ENCODE measurements at regions not wholly inside any gene's neighbourhood (a gene's known extent, or its start where the extent isn't known, plus 50 kb on each side); places are given as distances from the start of the nearest gene placed in this dataset.
"Not testable (repeated sequence)": the region's sequence is repeated elsewhere in the genome, so short reads cannot be mapped to it uniquely, and the experiment has no call there.

GRCh38 chr7:140283472-140283871, 106.7 kb upstream of the KDM7A start:
- H3K36me3 Mint-ChIP-seq (ENCODE audit: low read depth): no peaks in the 10 kb centered on the region
- no peak overlapping the region for H3K27ac Mint-ChIP-seq
- ATAC-seq (replicated peaks): no peak
- no peaks in the 10 kb centered on the region for H3K27me3 Mint-ChIP-seq
- no peak overlapping the region for H3K4me3 Mint-ChIP-seq
- H3K4me1 Mint-ChIP-seq: no peaks in the 10 kb centered on the region
- no peaks in the 10 kb centered on the region for H3K9me3 Mint-ChIP-seq

GRCh38 chr7:140281960-140282359, 105.2 kb upstream of the KDM7A start:
- Mint-ChIP-seq H3K9me3 (no peaks in the 10 kb centered on the region), H3K4me1 (no peaks in the 10 kb centered on the region), H3K27ac (no peak overlapping the region), H3K36me3 (ENCODE audit: low read depth) (no peaks in the 10 kb centered on the region), H3K27me3 (no peaks in the 10 kb centered on the region), H3K4me3 (no peak overlapping the region)
- ATAC-seq (replicated peaks): no peak

GRCh38 chr7:140281255-140281654, 104.5 kb upstream of the KDM7A start:
- no peak for ATAC-seq (replicated peaks)
- Mint-ChIP-seq H3K27me3 (no peaks in the 10 kb centered on the region), H3K27ac (no peak overlapping the region), H3K36me3 (ENCODE audit: low read depth) (no peaks in the 10 kb centered on the region), H3K4me1 (no peaks in the 10 kb centered on the region), H3K9me3 (no peaks in the 10 kb centered on the region), H3K4me3 (no peak overlapping the region)

- Mint-ChIP-seq H3K9me3 (no peaks in the 10 kb centered on the region), H3K27me3 (no peaks in the 10 kb centered on the region), H3K36me3 (ENCODE audit: low read depth) (no peaks in the 10 kb centered on the region), H3K27ac (no peak overlapping the region), H3K4me3 (no peak overlapping the region), H3K4me1 (no peaks in the 10 kb centered on the region)
- ATAC-seq (replicated peaks): no peak
These were observed 99.2 kb upstream of the KDM7A start for GRCh38 chr7:140276001-140276400.

- no peaks in the 10 kb centered on the region for H3K9me3 Mint-ChIP-seq
- H3K27me3 Mint-ChIP-seq: no peaks in the 10 kb centered on the region
- ATAC-seq (replicated peaks): no peak
- H3K36me3 Mint-ChIP-seq (ENCODE audit: low read depth): no peaks in the 10 kb centered on the region
- H3K4me1 Mint-ChIP-seq: no peaks in the 10 kb centered on the region
- H3K27ac Mint-ChIP-seq: no peak overlapping the region
- H3K4me3 Mint-ChIP-seq: no peak overlapping the region
These were observed 98.5 kb upstream of the KDM7A start for GRCh38 chr7:140275069-140275965.

- Mint-ChIP-seq H3K4me3 (no peak overlapping the region), H3K36me3 (ENCODE audit: low read depth) (no peaks in the 10 kb centered on the region), H3K9me3 (no peaks in the 10 kb centered on the region), H3K4me1 (peaks cover 6% of the 10 kb centered on the region), H3K27me3 (no peaks in the 10 kb centered on the region), H3K27ac (no peak overlapping the region)
- no peak for ATAC-seq (replicated peaks)
These were observed 96.6 kb upstream of the KDM7A start for GRCh38 chr7:140273417-140273816.

- H3K4me3 Mint-ChIP-seq; H3K9me3 Mint-ChIP-seq; H3K4me1 Mint-ChIP-seq; H3K36me3 Mint-ChIP-seq (ENCODE audit: low read depth); H3K27ac Mint-ChIP-seq; ATAC-seq (replicated peaks); H3K27me3 Mint-ChIP-seq: not testable (repeated sequence)
These were observed 94.8 kb upstream of the KDM7A start for GRCh38 chr7:140271643-140271968.

- no peaks in the 10 kb centered on the region for H3K9me3 Mint-ChIP-seq
- no peaks in the 10 kb centered on the region for H3K36me3 Mint-ChIP-seq (ENCODE audit: low read depth)
- no peak overlapping the region for H3K4me3 Mint-ChIP-seq
- H3K4me1 Mint-ChIP-seq: peaks cover 11% of the 10 kb centered on the region
- ATAC-seq (replicated peaks): no peak
- no peaks in the 10 kb centered on the region for H3K27me3 Mint-ChIP-seq
- H3K27ac Mint-ChIP-seq: no peak overlapping the region
These were observed 92.3 kb upstream of the KDM7A start for GRCh38 chr7:140269004-140269638.

GRCh38 chr7:140267381-140268226, 90.8 kb upstream of the KDM7A start:
- Mint-ChIP-seq H3K4me1 (peaks cover 21% of the 10 kb centered on the region), H3K4me3 (no peak overlapping the region), H3K9me3 (no peaks in the 10 kb centered on the region), H3K27me3 (no peaks in the 10 kb centered on the region), H3K27ac (no peak overlapping the region), H3K36me3 (ENCODE audit: low read depth) (no peaks in the 10 kb centered on the region)
- no peak for ATAC-seq (replicated peaks)

GRCh38 chr7:140263277-140263676, 86.5 kb upstream of the KDM7A start:
- peak overlapping the region; percentile 89 for H3K27ac Mint-ChIP-seq
- peaks cover 18% of the 10 kb centered on the region for H3K4me1 Mint-ChIP-seq
- ATAC-seq (replicated peaks): peak; percentile 95
- no peaks in the 10 kb centered on the region for H3K36me3 Mint-ChIP-seq (ENCODE audit: low read depth)
- no peaks in the 10 kb centered on the region for H3K27me3 Mint-ChIP-seq
- H3K9me3 Mint-ChIP-seq: no peaks in the 10 kb centered on the region
- H3K4me3 Mint-ChIP-seq: peak overlapping the region; percentile 79

GRCh38 chr7:140262242-140262903, 85.6 kb upstream of the KDM7A start:
- H3K4me3 Mint-ChIP-seq: peak overlapping the region; percentile 79

GRCh38 chr7:140261522-140261921, 84.7 kb upstream of the KDM7A start:
- Mint-ChIP-seq H3K9me3 (no peaks in the 10 kb centered on the region), H3K27me3 (no peaks in the 10 kb centered on the region), H3K27ac (no peak overlapping the region), H3K4me3 (no peak overlapping the region), H3K4me1 (peaks cover 15% of the 10 kb centered on the region), H3K36me3 (ENCODE audit: low read depth) (no peaks in the 10 kb centered on the region)
- no peak for ATAC-seq (replicated peaks)

More at GRCh38 chr7:140262242-140262903, 85.6 kb upstream of the KDM7A start:
- no peaks in the 10 kb centered on the region for H3K9me3 Mint-ChIP-seq
- H3K4me1 Mint-ChIP-seq: peaks cover 18% of the 10 kb centered on the region
- H3K36me3 Mint-ChIP-seq (ENCODE audit: low read depth): no peaks in the 10 kb centered on the region
- peak; percentile 63 for ATAC-seq (replicated peaks)
- H3K27ac Mint-ChIP-seq: peak overlapping the region; percentile 89
- H3K27me3 Mint-ChIP-seq: no peaks in the 10 kb centered on the region

GRCh38 chr7:140261105-140261486, 84.3 kb upstream of the KDM7A start:
- H3K9me3 Mint-ChIP-seq: no peaks in the 10 kb centered on the region
- H3K4me3 Mint-ChIP-seq: no peak overlapping the region
- H3K36me3 Mint-ChIP-seq (ENCODE audit: low read depth): no peaks in the 10 kb centered on the region
- H3K4me1 Mint-ChIP-seq: peaks cover 14% of the 10 kb centered on the region
- H3K27me3 Mint-ChIP-seq: no peaks in the 10 kb centered on the region
- H3K27ac Mint-ChIP-seq: no peak overlapping the region
- no peak for ATAC-seq (replicated peaks)

GRCh38 chr7:140260352-140261104, 83.7 kb upstream of the KDM7A start:
- H3K4me1 Mint-ChIP-seq: peaks cover 14% of the 10 kb centered on the region
- no peaks in the 10 kb centered on the region for H3K36me3 Mint-ChIP-seq (ENCODE audit: low read depth)
- no peaks in the 10 kb centered on the region for H3K9me3 Mint-ChIP-seq
- no peak for ATAC-seq (replicated peaks)
- H3K27me3 Mint-ChIP-seq: no peaks in the 10 kb centered on the region
- no peak overlapping the region for H3K4me3 Mint-ChIP-seq
- no peak overlapping the region for H3K27ac Mint-ChIP-seq
